Daoy (cell line): ENCODE measurements at regions not wholly inside any gene's neighbourhood (a gene's known extent, or its start where the extent isn't known, plus 50 kb on each side); places are given as distances from the start of the nearest gene placed in this dataset.
"Not testable (repeated sequence)": the region's sequence is repeated elsewhere in the genome, so short reads cannot be mapped to it uniquely, and the experiment has no call there.

Experiments used
- DNase-seq: peaks from one replicate; pipeline ENCODE4 v3.0.0-alpha.2; 2015; ENCODE audit warnings: low read depth

DNA sequence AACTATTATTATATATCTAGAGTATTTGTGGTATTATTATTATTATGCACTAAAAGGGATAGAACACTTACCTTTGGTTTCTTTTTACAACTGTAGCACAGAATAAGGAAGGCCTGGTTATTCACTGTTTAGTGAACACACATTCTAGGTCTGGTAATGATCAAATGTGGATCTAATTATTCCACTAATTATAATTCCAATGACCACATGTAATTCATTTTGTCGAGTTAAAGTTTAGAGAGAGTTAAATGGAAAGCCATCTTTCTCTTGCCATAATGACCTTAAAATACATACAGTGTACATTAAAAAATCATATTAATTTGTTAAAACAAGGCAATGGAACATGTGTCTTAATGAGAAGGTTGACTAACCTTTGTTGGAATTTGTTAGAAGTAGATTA, 147.8 kb downstream of the SEM1 start:
- no peak for DNase-seq

DNA sequence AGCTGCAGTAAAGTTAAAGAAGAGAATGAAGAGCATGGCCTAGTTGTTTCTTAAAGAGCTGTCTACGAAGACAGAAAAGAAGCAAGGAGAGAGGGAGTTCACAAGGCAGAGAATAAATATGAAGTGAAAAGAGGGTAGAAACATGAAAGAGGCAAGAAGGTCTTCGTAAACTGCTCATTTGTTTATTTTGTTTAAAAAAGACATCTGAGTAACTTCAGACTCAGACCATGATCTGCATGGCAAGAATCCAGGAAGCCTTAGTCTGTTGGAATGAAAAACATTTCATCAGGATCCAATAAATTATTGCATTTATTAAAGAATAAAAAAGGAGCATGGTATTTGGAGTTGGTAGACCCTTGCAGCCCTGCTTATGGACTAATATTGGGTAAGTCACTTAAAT, 151.1 kb downstream of the SEM1 start:
- DNase-seq, result no peak

DNA sequence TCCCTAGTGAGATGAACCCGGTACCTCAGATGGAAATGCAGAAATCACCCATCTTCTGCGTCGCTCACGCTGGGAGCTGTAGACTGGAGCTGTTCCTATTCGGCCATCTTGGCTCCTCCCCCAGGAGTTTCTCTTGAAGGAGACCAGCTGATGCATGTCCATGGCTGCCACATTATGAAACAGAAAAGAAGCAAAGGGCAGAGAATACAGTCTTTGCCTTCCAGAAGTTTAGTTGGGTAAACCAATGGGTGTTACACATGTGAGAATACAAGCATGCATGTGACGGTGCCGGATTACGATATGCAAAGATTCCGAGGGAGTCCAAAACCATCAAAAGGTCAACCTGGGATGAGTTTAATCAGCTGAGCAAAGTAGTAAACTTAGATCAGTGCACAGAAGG, 151.6 kb downstream of the SEM1 start:
- DNase-seq, result no peak

GRCh38 chr7:96557598-96557997, 152.0 kb downstream of the SEM1 start:
- not testable (repeated sequence) for DNase-seq

- no peak for DNase-seq
Measured at GRCh38 chr7:96548664-96549063, 161.0 kb downstream of the SEM1 start.

DNA sequence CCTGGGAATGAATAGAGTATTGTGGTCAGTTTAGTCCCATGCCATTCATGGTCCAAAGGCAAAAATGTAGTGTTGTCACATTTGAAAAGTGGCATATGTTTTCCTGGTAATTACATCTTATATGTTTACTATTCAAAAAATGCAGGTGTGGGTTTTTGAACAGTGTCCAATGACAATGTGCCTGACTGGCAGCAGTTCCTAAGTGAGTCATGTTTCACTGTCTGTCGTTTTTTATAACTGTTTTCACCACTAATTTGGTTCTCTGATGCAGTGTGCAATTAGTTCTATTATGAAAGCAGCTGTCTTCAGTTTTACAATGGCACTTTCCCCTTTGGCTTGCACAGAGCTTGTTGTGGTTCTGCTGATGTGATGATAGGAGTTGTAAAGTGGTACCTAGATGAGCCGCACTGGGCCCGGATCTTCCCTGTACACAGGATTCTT, 162.3 kb downstream of the SEM1 start:
- peak; percentile 13 for DNase-seq

GRCh38 chr7:96546426-96546825, 163.2 kb downstream of the SEM1 start:
- no peak for DNase-seq

DNA sequence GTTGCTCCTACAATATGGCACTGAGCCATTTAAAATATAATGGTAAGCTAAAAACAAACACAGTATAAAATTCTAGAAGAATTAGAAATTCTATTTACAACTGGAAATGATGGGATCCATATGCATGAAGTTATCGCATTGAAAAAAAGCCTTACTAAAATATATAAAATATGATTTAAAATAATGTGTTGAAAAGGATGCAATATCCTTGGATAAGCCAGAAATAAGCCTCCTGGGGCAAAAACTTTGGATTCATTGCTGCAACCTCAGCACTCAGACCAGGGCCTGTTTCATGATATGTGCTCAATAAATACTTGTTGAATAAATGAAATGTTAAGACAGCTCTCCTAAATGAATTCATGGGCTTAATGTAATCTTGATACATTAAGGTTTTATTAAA, 170.2 kb downstream of the SEM1 start:
- no peak for DNase-seq

GRCh38 chr7:96538632-96539031, 171.0 kb downstream of the SEM1 start:
- no peak for DNase-seq

GRCh38 chr7:96534221-96534620, 175.4 kb downstream of the SEM1 start:
- DNase-seq, result no peak

GRCh38 chr7:96532428-96532935, 177.2 kb downstream of the SEM1 start:
- no peak for DNase-seq

DNA sequence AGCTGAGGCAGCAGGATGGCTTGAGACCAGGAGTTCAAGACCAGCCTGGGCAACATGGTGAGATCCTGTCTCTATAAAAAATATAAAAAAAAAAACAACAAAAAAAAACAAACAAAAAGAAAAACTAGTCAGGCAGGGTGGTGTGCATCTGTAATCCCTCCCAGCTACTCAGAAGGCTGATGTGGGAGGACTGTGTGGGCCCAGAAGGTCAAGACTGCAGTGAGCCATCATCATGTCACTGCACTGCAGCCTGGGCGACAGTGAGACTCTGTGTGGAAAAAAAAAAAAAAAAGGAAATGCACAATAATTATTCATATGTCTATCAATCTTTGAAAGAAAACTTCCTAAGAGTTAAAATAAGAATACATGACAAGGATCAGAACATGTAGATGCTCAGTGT, 178.3 kb downstream of the SEM1 start:
- DNase-seq, result no peak

DNA sequence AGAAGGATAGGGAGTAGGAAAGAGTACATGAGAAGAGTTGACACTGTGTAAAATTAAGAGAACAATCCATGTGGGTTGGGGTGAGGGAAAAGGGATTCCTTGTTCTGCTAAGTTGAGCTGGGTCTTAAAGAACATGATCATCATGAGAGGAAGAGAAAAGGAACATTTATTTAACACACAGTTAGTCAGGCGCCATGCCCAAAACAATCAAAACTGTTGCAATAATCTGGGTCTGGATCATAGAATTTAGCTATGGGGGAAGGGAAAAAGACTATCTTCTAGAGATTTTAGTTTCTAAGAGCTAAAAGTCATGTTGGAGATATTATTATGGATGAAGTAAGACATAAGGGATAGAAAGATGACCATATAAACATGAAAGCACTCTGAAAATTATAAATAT, 178.9 kb downstream of the SEM1 start:
- DNase-seq, result no peak

GRCh38 chr7:96527133-96527827, 182.4 kb downstream of the SEM1 start:
- no peak for DNase-seq

DNA sequence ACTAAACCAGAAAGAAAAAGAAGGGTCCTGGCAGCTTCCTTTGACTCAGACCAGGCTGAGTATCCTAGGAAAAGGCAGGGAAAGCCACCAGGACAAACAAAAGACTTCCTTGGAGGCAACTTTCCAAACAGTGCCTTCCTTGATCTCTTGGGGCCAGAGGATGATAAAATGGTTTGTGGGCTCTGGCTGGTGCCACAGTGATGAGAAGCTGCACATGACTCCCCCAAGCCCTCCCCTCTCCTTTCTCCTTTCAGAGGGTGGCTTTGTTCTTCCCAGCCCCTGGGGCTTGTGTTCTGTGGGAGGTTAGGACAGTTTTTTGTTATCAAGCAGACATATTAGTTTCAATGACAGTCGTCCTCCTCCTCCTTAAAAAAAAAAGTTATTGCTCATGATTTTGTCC, 183.2 kb downstream of the SEM1 start:
- no peak for DNase-seq

- no peak for DNase-seq
Measured at GRCh38 chr7:96521068-96521894, 188.4 kb downstream of the SEM1 start.

DNA sequence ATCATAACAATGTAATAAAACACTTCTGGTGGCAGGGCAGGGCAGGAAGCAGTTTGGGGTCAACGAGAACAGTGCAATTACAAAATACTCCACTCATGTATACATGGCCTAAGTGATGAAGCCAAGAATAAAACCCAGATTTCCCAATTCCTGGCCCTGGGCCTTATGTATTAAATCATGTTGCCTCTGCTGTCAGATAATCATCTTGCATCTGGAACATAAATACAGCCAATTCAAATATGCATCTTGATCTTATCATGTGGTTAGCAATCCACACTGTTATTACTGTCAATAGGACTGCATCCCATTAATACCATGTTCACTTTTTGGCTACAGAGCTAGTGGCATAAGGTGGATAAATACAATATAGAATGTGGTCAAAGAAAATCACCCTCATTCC, 186.5 kb upstream of the SLC25A13 start:
- no peak for DNase-seq

DNA sequence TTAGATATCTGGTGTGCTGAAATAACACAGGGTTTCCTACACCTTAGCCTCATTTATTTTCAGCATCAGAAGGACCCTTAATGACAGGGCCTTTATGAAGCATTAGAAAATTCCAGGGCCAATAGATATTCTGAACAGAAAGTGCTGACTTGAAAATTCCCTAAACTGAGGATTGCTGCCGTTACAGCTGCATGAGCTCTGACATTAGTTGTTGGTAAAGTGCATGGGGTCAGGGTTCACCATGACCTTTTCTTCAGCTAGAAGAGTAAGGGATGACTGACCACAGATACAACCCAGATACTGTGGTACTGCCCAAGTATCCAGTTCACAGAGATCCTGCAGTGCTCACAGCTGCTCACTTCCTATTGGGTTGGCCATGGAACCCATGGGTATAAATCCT, 181.7 kb upstream of the SLC25A13 start:
- DNase-seq, result no peak

DNA sequence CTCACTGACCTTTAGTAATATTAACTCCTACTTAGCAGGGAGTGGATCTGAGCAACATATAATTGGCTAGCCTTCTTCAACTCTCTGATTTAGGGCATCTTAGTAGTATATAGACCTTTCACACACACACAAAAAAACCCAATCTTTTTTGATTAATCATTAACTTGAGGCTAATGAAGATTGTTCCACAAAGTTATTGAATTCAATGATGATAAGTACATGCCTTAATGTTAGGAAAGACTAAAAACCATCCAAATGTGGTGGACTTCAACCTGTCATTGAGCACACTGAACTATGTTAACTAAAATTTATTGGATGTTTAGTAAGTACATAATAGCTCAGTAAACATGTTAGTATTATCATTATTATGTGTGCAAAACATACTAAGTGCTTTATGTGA, 179.4 kb upstream of the SLC25A13 start:
- no peak for DNase-seq

DNA sequence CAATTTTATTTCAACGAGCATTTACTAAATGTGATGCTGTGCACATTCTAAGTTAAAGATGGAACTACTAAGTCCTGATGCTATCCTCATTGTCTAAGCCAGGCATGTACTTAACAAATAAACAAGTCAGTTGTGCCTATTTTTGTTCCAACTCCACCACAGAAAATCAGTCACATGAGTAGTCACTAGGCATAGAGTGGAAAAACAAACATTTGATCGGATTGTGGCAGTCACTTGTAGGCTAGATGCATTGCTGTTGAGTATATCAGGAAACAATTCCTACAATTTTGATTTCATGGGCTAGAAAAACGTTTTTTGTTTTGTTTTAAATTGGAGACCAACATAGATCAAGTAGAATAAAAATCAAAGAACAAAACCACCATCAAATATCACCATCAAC, 177.6 kb upstream of the SLC25A13 start:
- DNase-seq, result no peak

- no peak for DNase-seq
Measured at GRCh38 chr7:96497567-96497966, 175.7 kb upstream of the SLC25A13 start.

- no peak for DNase-seq
Measured at GRCh38 chr7:96495751-96496216, 173.9 kb upstream of the SLC25A13 start.

DNA sequence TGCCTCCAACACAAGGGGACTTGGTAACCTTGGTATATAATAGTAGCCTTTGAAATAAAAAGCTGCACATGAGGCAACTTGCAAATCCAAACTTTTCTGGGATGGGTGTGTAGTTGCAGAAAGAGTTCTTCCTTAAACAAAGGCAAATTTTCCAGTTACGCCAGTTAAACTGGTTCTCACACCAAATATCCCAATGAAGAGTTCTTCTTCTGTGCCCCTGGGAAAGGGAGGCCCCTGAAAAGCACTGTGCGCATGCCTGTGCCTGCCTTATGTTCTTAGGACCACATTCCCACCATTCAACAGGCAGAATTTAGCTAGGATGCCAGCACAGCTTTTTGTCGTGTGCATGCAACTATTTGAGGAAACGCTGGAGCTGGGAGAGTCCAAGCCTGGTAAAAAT, 164.8 kb upstream of the SLC25A13 start:
- DNase-seq, result no peak
